Lung microvascular endothelial cell (primary cell): ENCODE measurements at regions not wholly inside any gene's neighbourhood (a gene's known extent, or its start where the extent isn't known, plus 50 kb on each side); places are given as distances from the start of the nearest gene placed in this dataset.

Experiments
- DNase-seq, 2 donors: peaks; one replicate each; pipeline versions ENCODE4 v3.0.0 to v3.0.0-alpha.2; 2010; ENCODE audit warnings: low read depth in 2 of 2

DNA sequence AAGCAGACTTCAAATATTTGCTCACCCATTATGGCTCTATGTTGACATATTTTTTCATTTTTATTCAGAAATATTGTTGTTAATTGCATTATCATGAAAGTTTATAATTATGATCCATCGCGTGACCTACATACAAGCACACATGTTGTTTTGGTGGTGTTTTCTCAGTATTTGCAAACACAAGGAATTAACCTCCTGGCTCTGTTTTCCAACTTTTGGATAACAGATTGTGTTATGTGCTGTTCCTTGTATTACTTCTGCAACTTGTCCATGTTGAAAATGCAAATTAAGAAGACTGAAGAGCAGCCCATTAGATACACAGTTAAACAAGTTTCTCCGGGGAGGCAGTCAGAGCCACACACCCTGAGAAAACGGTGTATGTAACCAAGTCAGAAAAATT, 201.2 kb downstream of the SEC23A start:
- DNase-seq: no peak

DNA sequence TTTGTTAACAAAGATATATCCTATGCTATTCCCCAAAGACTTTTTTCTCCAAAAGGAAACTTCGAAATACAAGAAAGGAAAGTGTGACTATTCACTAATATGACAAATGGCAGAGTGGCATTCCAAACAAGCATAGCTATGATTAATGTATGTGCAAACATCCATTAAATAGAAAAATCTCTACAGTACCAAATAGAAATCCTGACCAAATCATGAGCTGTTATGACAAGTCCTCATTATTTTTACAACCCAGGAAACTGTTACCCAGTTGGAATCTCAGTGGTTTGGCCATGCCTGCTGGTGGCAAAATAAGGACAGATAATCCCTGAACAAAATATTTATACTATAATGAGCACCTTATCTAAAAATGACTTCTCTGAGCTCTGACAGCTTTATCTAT, 202.1 kb downstream of the SEC23A start:
- no peak for DNase-seq

DNA sequence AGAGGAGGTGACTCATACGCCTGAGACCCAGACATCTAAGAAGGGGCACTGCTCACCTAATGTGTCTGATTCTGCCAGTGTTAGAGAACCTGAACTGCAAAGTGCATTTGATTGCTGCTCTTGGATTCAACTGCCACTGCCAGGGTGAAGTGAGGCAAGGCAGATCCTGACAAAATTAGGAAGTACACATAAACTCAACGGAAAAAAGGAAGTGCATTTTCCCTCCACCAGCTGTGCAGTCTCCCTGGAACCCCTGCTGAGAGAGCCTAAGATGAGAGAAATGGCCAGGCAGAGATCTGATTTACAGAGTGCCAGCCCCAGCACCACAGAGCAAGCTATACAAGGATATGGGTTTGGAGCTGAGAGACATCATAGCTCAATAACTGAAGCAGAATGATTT, 215.3 kb downstream of the SEC23A start:
- no peak for DNase-seq

DNA sequence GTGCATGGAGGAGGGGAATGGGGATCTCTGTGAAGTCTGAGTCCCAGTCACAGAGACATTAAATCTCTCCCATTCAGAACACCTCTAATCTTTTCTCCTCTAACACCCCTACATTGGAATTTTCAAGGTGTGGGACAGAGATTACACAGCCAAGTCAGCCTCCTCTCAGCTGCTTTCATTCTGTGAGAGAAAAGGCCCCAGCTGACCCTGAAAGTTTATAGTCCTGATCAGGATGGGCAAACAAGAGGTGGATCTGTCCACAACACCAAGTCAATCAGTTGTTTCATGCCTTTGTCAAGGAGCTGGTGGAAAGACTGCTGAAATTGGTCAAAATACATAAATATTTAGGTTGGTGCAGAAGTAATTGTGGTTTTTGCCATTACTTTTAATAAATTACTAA, 218.9 kb downstream of the SEC23A start:
- DNase-seq: no peak

DNA sequence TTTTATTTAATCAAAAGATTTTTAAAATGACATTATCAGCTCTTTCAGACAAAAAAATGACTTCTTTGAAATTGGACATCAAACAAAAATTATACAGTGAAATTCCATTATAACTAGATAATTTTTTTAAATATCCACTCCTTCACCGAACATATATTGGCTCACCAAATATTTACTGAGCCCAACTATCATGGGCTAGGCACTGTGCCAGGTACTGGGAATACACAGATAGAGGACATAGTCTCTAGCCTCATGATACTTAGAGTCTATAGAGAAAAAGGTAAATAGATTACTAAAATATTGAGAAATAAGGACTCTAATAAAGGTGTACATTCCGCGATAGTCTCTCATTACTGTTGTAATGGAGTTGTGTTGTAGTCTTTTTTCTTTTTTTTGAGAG, 219.9 kb downstream of the SEC23A start:
- DNase-seq: no peak

DNA sequence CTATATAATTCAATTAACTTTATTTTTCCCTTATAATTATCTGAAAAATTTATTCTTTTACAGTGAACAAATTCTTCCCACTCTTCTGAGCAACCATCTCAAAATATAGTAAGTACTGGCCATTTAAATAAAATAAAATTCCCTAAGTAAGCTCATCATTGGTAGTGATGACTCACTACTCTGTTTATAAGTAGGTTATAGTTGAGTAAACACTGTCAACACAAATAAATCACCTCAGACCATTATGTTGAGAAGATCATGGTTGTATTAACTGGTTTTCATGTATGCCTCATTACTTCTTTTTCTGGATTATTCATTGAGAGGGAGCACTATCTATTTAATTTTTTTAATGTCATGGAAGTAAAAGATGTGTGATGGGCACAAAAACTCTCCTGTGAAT, 220.5 kb downstream of the SEC23A start:
- no peak for DNase-seq

DNA sequence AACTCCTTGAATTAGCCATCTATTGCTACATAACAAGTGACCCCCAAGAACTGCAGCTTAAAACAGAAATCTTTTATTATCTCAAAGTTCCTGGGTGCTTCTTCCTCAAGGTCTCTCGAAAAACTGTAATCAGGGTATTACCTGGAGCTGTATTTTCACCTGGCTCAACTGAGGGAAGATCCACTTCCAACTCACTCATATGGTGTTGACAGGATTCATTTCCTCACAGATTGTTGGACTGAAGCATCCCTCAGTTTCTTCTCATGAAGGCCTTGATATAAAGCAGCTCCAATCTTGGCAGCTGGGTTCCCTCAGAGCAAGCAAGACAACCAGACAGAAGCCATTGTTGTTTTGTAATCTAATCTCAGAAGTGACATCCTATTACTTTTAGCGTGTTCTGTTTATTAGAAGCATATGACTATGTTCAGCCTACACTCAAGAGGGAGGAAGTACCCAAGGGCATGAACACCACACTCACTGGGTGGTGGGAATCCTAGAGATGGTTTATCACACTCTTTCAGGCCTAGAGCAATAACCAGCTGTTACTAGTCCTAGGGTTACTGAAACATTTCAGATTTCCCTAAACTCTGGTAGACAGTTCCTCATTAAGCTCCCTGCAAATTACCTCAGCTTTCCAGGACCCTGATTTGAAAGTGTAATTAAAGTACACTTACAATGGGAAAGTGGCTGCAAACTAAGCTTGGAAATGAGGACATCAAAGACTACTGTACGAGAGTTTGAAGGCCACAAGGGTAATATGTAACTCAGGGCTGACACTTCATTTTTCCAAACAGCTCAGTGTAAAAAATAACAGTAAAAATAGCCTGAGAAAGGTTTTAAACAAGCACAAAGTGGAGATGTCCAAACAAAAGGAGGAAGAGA, 222.2 kb downstream of the SEC23A start:
- DNase-seq: no peak

DNA sequence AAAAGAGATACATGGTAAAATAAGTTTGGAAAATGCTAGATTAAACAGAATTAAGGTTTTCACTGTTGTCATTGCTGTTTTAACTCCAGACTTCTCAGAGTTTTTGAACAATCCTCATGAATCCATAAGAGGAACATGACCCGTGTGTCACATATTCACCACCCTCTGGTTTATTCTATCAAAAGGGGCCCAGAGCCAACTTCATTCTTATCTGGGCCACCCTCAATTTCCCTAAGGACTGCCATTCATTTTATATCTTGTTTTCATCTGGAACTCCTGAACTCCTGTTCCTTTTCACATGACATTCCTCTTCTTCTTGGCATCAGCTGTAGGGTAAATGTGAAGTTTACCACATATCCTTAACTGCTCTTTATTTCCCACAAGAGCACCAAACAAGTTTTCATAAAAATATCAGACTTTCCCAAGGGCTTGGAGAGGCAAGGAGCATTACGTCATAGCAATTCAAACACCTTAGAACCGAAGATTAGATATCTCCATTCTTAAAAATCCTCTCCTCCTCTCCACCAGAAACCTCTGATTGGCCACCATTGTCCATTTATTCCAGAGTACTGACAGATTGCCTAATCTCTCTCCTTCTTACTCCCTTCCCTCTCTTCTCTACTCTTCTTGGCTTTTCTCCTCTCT, 225.2 kb downstream of the SEC23A start:
- DNase-seq: peak in 1 of 2 donors; percentile 60

DNA sequence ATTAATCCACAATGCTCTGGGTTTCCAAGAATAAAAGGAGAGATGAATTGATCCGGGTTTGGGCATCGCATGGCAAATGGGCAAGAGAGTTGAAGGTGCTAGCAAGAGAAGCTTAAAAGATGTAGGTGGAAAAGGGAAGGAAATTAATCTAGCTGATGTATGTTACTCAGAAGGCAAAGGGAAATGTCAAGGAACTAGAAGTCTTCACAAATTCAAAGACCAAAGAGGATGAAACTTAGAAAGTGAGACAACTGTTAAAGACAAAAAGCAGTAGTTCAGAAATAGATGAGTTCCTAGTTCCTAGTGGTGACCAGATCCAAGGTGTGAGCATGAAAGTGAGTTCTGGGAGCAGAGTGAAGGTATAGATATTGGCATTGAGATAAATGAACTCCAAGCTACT, 228.3 kb downstream of the SEC23A start:
- DNase-seq: no peak

DNA sequence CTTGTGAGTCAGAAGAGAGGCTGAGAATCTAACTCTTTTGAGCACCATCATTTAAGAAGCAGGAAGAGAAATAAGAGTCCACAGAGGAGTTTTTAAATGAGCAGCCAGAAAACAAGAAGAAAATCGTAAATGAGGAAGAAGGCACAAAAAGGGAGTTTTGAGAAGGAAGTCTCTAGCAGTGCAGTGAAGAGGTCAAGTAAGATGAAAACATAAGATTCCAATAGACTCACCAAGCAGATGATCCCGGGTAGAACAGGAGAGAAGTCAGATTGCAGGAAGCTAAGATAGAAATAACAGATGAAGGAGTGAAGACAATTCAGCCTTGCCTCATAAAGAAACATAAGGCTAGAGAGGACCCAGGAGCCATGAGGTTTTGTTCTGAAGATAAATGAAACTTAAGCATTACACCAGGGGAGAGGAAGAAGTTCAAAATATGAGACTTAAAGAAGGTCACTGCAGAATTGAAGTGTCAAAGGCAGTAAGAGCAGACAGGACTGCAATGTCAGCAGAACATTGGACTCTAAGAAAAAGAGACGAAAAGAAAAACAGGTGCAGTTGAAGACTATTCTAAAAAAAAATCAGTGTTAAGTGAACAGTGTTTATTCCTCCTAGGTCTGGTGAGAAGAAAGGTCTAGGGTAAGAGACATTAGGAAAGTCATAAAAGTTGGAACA, 229.0 kb downstream of the SEC23A start:
- no peak for DNase-seq

DNA sequence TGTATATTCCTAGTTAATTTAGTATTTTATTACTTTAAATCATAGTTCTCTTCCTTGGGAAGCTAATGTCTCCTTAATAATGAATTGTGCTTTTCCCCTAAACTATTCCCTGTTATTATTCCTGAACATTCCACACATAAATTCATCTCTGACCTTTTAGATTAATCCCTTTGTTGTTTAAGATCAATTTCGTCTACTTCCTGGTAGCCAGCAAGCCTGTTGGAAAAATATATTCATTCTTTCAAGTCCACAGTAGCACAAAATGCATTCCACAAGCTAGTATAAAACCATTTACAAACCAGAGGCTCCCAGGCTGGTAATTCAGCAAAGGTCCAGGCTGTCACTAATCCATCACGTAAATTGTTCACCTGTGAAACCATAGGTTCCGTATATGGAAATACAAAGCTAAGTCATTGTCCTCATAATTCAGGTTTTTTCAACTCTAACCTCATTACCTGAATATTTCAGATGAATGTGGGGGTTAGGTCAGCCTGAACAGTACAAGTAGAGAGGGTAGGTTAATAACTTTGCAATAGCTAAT, 232.7 kb downstream of the SEC23A start:
- DNase-seq: no peak

DNA sequence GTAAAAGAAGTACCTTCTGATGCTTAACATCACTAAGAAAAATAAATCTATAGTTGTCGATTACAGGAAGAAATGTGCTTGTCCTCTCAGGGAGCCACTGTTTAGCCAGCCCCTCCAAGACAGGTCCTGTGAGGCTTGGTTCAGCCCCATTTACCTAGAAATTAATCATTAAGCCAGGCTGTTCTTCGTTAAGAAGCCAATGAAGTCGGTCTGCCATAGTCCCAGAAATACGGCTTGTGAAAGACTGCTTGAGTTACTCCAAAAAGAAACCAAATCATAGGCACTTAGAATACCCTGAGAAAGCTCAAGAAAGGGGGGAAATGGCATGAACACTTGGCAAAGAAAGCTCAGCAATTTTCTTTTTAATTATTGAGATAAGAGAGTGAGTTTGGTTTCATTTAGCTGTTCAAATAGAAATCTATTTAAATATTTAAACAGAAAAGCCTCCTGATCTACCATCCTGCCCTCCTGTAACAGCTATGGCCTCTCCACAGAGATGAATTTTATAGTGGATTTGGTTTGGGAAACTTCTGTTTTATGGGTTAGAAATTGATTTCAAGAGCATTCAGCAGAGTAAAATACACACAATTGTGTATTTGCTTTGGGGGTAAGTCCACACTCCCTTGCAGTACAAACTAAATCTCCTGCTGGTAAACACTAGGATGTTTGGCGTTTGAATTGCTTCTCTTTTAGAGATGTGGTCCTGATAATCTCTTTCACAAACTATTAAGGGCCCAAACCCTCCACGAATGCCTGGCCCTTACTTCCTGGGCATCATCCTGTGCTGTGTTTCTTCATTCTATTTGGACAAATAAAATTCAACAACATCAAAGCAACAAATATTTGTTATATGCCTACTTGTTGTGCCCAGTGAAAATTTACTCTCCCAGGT, 234.4 kb downstream of the SEC23A start:
- no peak for DNase-seq

DNA sequence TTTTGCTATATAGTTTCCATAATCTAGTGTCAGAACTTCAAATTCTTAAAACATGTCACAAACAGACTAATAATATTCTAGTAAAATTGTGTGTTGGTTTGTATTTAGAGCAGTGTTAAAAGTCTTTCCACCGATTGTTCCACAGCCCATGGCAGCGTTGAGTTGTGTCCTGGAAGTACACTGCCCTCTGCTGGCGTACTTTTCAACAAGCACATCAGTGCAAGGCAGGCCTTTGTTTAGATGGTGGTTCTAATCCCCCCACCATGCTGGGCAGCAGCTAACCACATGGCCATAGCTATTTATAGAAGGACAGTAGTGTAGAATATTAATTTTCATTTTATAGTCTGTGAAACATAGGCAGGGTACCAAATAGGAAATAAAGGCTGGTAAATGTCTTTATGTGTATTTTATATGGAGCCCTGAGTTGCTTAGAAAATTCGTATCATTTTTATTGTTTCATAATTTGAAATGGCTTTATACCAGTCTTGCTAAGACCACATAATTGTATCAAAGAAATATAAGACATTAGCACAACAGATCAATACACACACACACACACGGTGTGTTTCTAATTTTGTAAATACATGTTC, 235.4 kb downstream of the SEC23A start:
- DNase-seq: peak; percentile 91

DNA sequence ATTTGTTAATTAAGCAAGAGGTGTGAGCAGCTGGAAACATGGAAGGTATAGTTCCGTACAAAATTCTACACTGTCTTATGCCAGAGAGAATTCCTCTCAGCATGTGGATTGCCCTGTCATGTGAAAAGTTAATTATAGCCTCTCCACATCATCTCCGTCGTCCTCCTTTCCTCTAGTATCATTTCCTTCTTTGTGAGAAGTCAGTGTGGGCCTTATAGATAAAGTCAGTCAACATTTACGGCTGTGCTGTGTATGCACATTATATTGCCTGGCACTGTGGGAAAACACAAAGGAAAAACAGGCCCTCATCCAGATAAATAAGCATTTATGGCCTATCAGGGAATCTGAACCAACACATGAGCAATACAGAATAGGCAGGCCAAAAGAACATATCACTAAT, 236.6 kb downstream of the SEC23A start:
- no peak for DNase-seq

DNA sequence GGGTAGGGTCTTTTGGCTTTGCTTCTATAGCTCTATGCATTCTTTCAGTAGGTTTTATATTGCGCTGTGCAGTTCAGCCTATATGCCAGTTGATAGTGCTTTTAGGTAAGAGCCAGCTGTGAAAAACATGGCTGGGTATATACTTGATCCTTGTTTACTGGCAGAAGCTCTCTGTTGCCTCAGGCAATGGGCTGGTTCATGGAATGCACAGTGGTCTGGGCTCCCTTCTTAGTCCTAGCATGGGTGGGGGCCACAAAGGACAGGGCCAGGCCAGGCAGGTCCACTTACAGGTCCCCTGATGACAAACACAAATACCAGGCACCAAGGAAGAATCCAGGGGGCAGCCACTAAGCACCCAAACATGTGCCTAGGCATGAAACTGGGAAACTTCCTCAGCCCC, 240.7 kb downstream of the SEC23A start:
- DNase-seq: no peak

DNA sequence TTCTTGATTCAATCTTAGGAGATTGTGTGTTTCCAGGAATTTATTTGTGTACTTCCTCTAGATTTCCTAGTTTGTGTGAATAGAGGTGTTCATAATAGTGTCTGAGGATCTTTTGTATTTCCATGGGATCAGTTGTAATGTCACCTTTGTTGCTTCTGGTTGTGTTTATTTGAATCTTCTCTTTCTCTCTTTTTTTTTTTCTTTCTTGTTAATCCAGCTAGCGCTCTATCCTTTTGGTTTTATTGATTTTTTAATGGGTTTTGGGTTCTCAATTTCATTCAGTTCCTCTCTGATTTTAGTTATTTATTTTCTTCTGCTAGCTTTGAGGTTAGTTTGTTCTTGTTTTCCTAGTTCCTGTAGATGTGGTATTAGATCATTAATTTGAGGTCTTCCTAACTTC, 242.5 kb downstream of the SEC23A start:
- DNase-seq: no peak

DNA sequence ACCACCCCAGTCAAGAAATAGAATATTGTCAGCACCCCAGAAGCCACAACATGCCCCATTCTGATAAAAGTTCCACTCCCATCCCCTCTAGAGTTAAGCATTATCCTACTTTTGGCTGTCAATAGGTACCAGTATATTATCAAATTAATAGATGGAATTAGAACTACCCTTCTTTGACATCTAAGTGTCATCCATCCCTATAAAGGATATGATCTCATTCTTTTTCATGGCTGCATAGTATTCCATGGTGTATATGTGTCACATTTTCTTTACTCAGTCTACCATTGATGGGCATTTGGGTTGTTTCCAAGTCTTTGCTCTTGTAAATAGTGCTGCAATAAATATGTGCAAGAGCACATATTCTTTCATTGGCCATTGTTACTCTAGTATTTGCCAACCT, 246.2 kb downstream of the SEC23A start:
- no peak for DNase-seq

DNA sequence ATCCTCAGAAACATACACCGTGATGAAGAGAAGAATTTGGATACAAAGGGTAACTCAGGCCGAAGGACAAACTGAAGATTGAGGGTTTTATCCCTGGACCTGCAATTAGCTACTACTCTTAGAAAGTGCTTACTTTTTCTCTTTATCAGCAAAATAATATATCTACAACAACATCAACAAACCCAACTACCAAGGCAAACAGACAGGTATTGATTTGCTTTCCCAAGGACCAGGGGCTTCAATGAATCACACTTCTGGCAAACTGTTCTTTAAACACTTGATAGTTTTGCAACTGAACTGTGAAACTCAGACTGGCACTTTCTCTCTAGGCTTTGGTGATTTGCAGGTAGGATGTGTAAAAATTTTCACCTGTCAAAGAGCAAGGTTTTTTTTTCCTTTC, 247.5 kb downstream of the SEC23A start:
- no peak for DNase-seq

DNA sequence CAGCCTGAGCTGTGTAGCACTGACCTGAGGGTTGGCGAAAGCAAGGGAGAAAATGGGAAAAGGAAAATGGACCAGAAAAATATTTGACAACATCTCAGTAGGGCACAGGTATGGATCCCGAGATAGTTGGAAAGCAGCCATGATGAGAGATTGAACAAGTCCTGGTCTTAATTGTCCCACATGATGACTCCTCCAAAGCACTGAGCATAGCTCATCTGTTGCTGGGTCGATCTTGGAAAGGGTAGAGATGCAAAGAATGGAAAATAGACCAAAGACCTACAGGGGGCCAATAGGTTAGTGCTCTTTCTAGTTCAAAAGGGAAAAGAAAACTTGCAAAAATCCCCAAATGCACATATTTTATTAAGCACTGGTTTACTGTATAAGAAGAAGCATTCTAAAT, 251.9 kb downstream of the SEC23A start:
- DNase-seq: no peak

DNA sequence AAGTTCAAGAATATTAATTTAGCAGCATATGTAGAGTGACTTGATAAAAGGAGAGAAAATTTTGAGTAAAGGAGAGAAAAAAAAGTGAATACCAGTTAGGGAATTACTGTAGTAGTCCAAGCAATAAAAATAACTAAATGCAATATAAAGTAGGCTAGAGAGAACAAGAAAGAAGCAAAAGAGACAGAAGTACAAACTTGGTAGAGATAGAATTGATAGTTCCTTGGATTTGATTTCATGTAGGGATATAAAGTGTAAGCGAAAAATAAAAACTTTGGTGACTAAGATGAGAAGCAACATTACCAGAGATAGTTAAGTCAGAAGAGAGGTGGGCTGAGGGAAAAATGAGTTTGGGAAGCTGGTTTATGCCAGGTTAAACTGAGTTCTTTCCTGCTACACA, 252.4 kb downstream of the SEC23A start:
- no peak for DNase-seq
